HK-2 (cell line): ENCODE measurements at regions not wholly inside any gene's neighbourhood (a gene's known extent, or its start where the extent isn't known, plus 50 kb on each side); places are given as distances from the start of the nearest gene placed in this dataset.

Experiments used
- DNase-seq: peaks from one replicate; pipeline ENCODE4 v3.0.0-alpha.2; 2018; ENCODE audit not compliant: unreplicated experiment

- DNase-seq = peak; percentile 9
These were observed 246.9 kb upstream of the KCNJ16 start for GRCh38 chr17:69828087-69828486.

- no peak for DNase-seq
These were observed 240.5 kb upstream of the KCNJ16 start for GRCh38 chr17:69834494-69834893.

- DNase-seq = no peak
These were observed 223.3 kb upstream of the KCNJ16 start for GRCh38 chr17:69851736-69852135.

- no peak for DNase-seq
These were observed 221.3 kb upstream of the KCNJ16 start for GRCh38 chr17:69853541-69854224.

- no peak for DNase-seq
These were observed 220.7 kb upstream of the KCNJ16 start for GRCh38 chr17:69854225-69854780.

- DNase-seq = no peak
These were observed 218.1 kb upstream of the KCNJ16 start for GRCh38 chr17:69856946-69857345.

- DNase-seq = no peak
These were observed 217.6 kb upstream of the KCNJ16 start for GRCh38 chr17:69857412-69857835.

- DNase-seq = no peak
These were observed 216.6 kb upstream of the KCNJ16 start for GRCh38 chr17:69858460-69858859.

- no peak for DNase-seq
These were observed 214.8 kb upstream of the KCNJ16 start for GRCh38 chr17:69860142-69860680.

GRCh38 chr17:69864462-69864861, 210.6 kb upstream of the KCNJ16 start:
- no peak for DNase-seq

GRCh38 chr17:69869667-69870066, 205.4 kb upstream of the KCNJ16 start:
- DNase-seq = no peak

- peak; percentile 74 for DNase-seq
These were observed 204.9 kb upstream of the KCNJ16 start for GRCh38 chr17:69870091-69870530.

GRCh38 chr17:69870751-69871199, 204.2 kb upstream of the KCNJ16 start:
- no peak for DNase-seq

GRCh38 chr17:69871318-69871717, 203.7 kb upstream of the KCNJ16 start:
- DNase-seq = no peak

- DNase-seq = no peak
These were observed 202.3 kb upstream of the KCNJ16 start for GRCh38 chr17:69872675-69873262.

- DNase-seq = no peak
These were observed 200.8 kb upstream of the KCNJ16 start for GRCh38 chr17:69874175-69874670.

GRCh38 chr17:69876757-69877156, 198.3 kb upstream of the KCNJ16 start:
- DNase-seq = no peak

- no peak for DNase-seq
These were observed 196.4 kb upstream of the KCNJ16 start for GRCh38 chr17:69878661-69879060.

GRCh38 chr17:69879576-69879975, 195.4 kb upstream of the KCNJ16 start:
- DNase-seq = no peak

- DNase-seq = no peak
These were observed 194.4 kb upstream of the KCNJ16 start for GRCh38 chr17:69880591-69881112.

- DNase-seq = no peak
These were observed 192.7 kb upstream of the KCNJ16 start for GRCh38 chr17:69882281-69882680.

GRCh38 chr17:69883120-69883519, 191.9 kb upstream of the KCNJ16 start:
- no peak for DNase-seq

- no peak for DNase-seq
These were observed 190.7 kb upstream of the KCNJ16 start for GRCh38 chr17:69884356-69884755.
